OCI-LY7 (cell line): ENCODE measurements at regions not wholly inside any gene's neighbourhood (a gene's known extent, or its start where the extent isn't known, plus 50 kb on each side); places are given as distances from the start of the nearest gene placed in this dataset.

Experiments
- BruUV-seq: library from RNA; stranded (reverse); fragments of 400-500 nt; replicated peaks from 2 replicates; lab custom pipeline; 2021; lab: Mats Ljungman, UMichigan
- CTCF ChIA-PET: fragments of 300-600 bp; sonication (Branson Sonifier 250); formaldehyde crosslinking; loops from one replicate; lab custom pipeline; 2022; ENCODE audit warnings: antibody characterized with exemption; ENCODE audit not compliant: unreplicated experiment; lab: Charles Lee
- POLR2A ChIA-PET: fragments of 300-600 bp; sonication (Branson Sonifier 250); formaldehyde crosslinking; loops from one replicate; lab custom pipeline; 2022; ENCODE audit warnings: antibody characterized with exemption; lab: Charles Lee
- DNase-seq: peaks from one replicate; pipeline ENCODE4 v3.0.0-alpha.2; 2015; ENCODE audit warnings: low spot score
- H2AFZ ChIP-seq: fragments of 200-600 bp; sonication (generic), shearing (Covaris generic); 2 replicates; pipeline ENCODE4 v1.6.1; 2014; ENCODE audit warnings: mild to moderate bottlenecking, antibody characterized with exemption, low read length, moderate library complexity
- H3K27ac ChIP-seq: fragments of 200-600 bp; sonication (generic); 2 replicates; pipeline ENCODE4 v1.5.1; 2014; ENCODE audit warnings: mixed run types, low read depth, mild to moderate bottlenecking, moderate library complexity, low read length, inconsistent platforms; ENCODE audit not compliant: poor library complexity, severe bottlenecking
- H3K36me3 ChIP-seq: fragments of 200-600 bp; sonication (generic); 2 replicates; pipeline ENCODE4 v1.6.1; 2014; ENCODE audit warnings: mild to moderate bottlenecking, antibody characterized with exemption, low read length, moderate library complexity, mixed read lengths; ENCODE audit not compliant: insufficient read depth
- H3K4me1 ChIP-seq: fragments of 200-600 bp; sonication (generic); 2 replicates; pipeline ENCODE4 v1.5.1; 2014; ENCODE audit warnings: mild to moderate bottlenecking, low read length; ENCODE audit not compliant: insufficient read depth, poor library complexity, severe bottlenecking
- H3K4me2 ChIP-seq: fragments of 200-600 bp; sonication (generic); 2 replicates; pipeline ENCODE4 v1.6.1; 2014; ENCODE audit warnings: mild to moderate bottlenecking, low read length
- H3K4me3 ChIP-seq: fragments of 200-600 bp; sonication (generic); 2 replicates; pipeline ENCODE4 v1.5.1; 2014; ENCODE audit warnings: mild to moderate bottlenecking, low read depth, low read length; ENCODE audit not compliant: poor library complexity, severe bottlenecking
- H3K79me2 ChIP-seq: fragments of 200-600 bp; sonication (generic); 2 replicates; pipeline ENCODE4 v1.6.1; 2016; ENCODE audit warnings: low read depth, mild to moderate bottlenecking, low read length, moderate library complexity, mixed read lengths; ENCODE audit not compliant: insufficient read depth
- H3K9me2 ChIP-seq: fragments of 200-600 bp; sonication (generic); 2 replicates; pipeline ENCODE4 v1.6.1; 2016; ENCODE audit warnings: mild to moderate bottlenecking, low read length, mixed read lengths; ENCODE audit not compliant: insufficient read depth
- H3K9me3 ChIP-seq: fragments of 200-600 bp; sonication (generic); 2 replicates; pipeline ENCODE4 v1.6.1; 2014; ENCODE audit warnings: mild to moderate bottlenecking, mixed run types, low read length, mixed read lengths
- H4K20me1 ChIP-seq: fragments of 200-600 bp; sonication (generic); 2 replicates; pipeline ENCODE4 v1.6.1; 2014; ENCODE audit warnings: mild to moderate bottlenecking, antibody characterized with exemption, low read length, moderate library complexity, mixed read lengths; ENCODE audit not compliant: insufficient read depth
- CTCF ChIP-seq: fragments of 200-600 bp; sonication (generic); conservative IDR thresholded peaks from 2 replicates; pipeline ENCODE4 v1.5.1; 2014; ENCODE audit warnings: mild to moderate bottlenecking, antibody characterized with exemption, low read length, moderate library complexity, mixed read lengths
- EZH2phosphoT487 ChIP-seq: fragments of 200-600 bp; sonication (generic); IDR thresholded peaks from 2 replicates; pipeline ENCODE4 v1.6.1; 2018; ENCODE audit warnings: low read depth, borderline replicate concordance, mild to moderate bottlenecking, mixed run types, antibody characterized with exemption, low read length, moderate library complexity, mixed read lengths
- intact Hi-C: fragments of 100-400 bp; cut with micrococcal nuclease; formaldehyde crosslinking; loops from one replicate; pipeline ENCODE4 v1.10.0; 2022; ENCODE audit not compliant: unreplicated experiment

- intact Hi-C loops: no loop called here
- H3K79me2 ChIP-seq: no peaks in the 10 kb centered on the region
- no peaks in the 10 kb centered on the region for H3K9me2 ChIP-seq
- CTCF ChIA-PET: no interaction called here
- no peaks in the 10 kb centered on the region for H3K4me1 ChIP-seq
- POLR2A ChIA-PET: no interaction called here
- TF ChIP-seq EZH2phosphoT487 (no peak), CTCF (no peak)
- H3K4me2 ChIP-seq: no peak overlapping the region
- no peak overlapping the region for H3K4me3 ChIP-seq
- no peak overlapping the region for H3K27ac ChIP-seq
- H3K9me3 ChIP-seq: no peaks in the 10 kb centered on the region
- H2AFZ ChIP-seq: no peak overlapping the region
- no peak for DNase-seq
- BruUV-seq: no TSS peak
- no peaks in the 10 kb centered on the region for H4K20me1 ChIP-seq
- no peaks in the 10 kb centered on the region for H3K36me3 ChIP-seq
Observed at GRCh38 chr12:97235102-97235501, 227.5 kb upstream of the RMST start.

GRCh38 chr12:97246368-97246767, 216.2 kb upstream of the RMST start:
- TF ChIP-seq CTCF (no peak), EZH2phosphoT487 (no peak)
- intact Hi-C loops: no loop called here
- H2AFZ ChIP-seq: no peak overlapping the region
- no peaks in the 10 kb centered on the region for H3K9me2 ChIP-seq
- H3K4me1 ChIP-seq: no peaks in the 10 kb centered on the region
- no peak overlapping the region for H3K27ac ChIP-seq
- BruUV-seq: no TSS peak
- no peaks in the 10 kb centered on the region for H3K36me3 ChIP-seq
- ChIA-PET CTCF (interaction anchor here (0.6 kb wide), 1 partner anchor 1234 kb away, joined by 3 read pairs; no protein-coding TSS in a partner anchor), POLR2A (no interaction called here)
- no peaks in the 10 kb centered on the region for H3K79me2 ChIP-seq
- H3K9me3 ChIP-seq: no peaks in the 10 kb centered on the region
- no peak overlapping the region for H3K4me2 ChIP-seq
- no peak overlapping the region for H3K4me3 ChIP-seq
- no peaks in the 10 kb centered on the region for H4K20me1 ChIP-seq
- no peak for DNase-seq

GRCh38 chr12:97250483-97250882, 212.1 kb upstream of the RMST start:
- CTCF ChIA-PET: no interaction called here
- Histone ChIP-seq H3K27ac (no peak overlapping the region), H3K9me2 (no peaks in the 10 kb centered on the region; the same call in 1 of the 2 replicates), H3K4me3 (no peak overlapping the region), H4K20me1 (no peaks in the 10 kb centered on the region), H3K36me3 (no peaks in the 10 kb centered on the region), H3K9me3 (no peaks in the 10 kb centered on the region), H2AFZ (no peak overlapping the region), H3K79me2 (no peaks in the 10 kb centered on the region), H3K4me1 (no peaks in the 10 kb centered on the region), H3K4me2 (no peak overlapping the region)
- no TSS peak for BruUV-seq
- no peak for DNase-seq
- POLR2A ChIA-PET: no interaction called here
- TF ChIP-seq CTCF (no peak), EZH2phosphoT487 (no peak)
- intact Hi-C loops: no loop called here
